ENCODE measurements at regions not wholly inside any gene's neighbourhood (a gene's known extent, or its start where the extent isn't known, plus 50 kb on each side); places are given as distances from the start of the nearest gene placed in this dataset.

DNA sequence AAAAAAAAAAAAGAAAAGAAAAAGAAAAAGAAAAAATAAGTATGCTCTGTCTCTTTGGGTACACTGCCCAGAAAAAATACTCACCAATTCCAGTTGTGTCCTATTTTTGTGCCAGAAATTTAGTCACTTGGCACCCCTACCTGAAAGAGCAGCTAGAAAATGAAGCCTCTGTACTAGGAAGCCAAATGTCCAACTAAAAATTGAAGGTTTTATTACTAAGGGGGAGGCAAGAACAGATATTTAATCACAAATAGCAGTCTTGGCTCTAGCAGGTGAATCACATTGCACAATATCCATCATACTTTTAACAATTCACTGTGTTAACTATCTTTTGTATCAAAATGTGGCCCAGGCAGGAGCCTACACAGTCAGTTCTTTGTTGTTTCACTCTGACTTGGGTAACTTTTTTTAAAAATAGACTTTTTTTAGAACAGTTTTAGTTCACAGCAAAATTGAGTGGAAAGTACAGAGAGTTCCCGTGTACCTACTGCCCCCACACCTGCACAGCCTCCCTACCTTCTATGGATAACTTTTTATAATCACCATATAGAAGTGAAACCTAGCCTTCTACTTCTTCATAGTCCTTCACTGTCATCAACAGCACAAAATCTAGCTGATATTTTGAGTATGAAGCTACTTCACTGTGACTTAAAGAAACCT is 87.1 kb upstream of the ATF7IP start:
- no peak for TF ChIP-seq POLR2A (IDR thresholded peaks at IDR 0.05; ENCODE audit: low read length)
- no peak for TF ChIP-seq GATA1 (IDR thresholded peaks at IDR 0.05; ENCODE audit: low read depth, low read length)
- DNase-seq, result no peak

DNA sequence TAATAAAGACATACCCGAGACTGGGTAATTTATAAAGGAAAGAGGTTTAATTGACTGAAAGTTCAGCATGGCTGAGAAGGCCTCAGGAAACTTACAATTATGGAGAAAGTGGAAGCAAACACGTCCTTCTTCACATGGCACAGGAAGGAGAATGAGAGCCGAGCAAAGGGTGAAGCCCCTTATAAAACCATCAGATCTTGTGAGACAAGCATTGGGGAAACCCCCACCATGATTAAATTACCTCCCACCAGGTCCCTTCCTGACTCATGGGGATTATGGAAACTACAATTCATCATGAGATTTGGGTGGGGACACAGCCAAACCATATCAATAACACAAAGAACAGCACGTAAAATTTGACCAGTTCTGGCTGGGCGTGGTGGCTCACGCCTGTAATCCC is 85.6 kb upstream of the ATF7IP start:
- DNase-seq, result no peak
- no peak for TF ChIP-seq POLR2A (IDR thresholded peaks at IDR 0.05; ENCODE audit: low read length)
- no peak for TF ChIP-seq GATA1 (IDR thresholded peaks at IDR 0.05; ENCODE audit: low read depth, low read length)

DNA sequence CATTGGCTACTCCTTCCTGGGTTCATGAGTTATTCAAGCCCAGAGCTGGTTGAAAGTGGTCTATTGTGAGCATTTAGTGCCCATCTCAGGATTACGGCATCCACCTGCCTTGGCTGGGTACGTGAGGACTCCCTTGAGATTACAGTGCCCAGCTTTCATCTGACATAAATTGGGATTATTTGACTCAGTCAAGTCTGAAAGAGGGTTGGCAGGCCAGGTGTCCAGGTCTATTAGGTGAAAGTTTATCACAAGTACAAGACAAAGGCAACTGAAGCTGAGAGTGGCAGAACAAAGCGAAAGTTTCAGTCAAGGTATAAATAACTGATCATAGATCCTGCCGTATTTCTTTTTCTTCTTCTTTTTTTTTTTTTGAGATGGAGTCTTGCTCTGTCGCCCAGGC is 84.6 kb upstream of the ATF7IP start:
- TF ChIP-seq GATA1 (IDR thresholded peaks at IDR 0.05; ENCODE audit: low read depth, low read length), result no peak
- no peak for TF ChIP-seq POLR2A (IDR thresholded peaks at IDR 0.05; ENCODE audit: low read length)
- DNase-seq, result no peak

DNA sequence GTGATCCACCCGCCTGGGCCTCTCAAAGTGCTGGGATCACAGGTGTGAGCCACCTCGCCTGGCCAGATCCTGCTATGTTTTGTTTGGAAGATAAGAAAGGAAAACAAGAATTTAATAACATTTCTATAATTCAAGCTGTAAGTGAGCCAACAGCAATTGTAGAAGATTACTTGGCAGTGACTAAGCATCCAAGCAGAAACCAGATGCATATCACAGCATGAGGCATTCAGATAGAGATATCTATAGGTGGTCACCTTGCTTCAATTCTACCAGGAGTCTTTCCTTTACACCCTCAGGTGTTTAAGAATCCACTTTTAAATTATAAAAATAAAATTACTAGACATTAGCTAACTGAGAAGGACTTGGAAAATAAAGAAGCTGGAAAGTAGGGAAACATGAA is 83.9 kb upstream of the ATF7IP start:
- TF ChIP-seq POLR2A (IDR thresholded peaks at IDR 0.05; ENCODE audit: low read length) (no peak), GATA1 (IDR thresholded peaks at IDR 0.05; ENCODE audit: low read depth, low read length) (no peak)
- no peak for DNase-seq

DNA sequence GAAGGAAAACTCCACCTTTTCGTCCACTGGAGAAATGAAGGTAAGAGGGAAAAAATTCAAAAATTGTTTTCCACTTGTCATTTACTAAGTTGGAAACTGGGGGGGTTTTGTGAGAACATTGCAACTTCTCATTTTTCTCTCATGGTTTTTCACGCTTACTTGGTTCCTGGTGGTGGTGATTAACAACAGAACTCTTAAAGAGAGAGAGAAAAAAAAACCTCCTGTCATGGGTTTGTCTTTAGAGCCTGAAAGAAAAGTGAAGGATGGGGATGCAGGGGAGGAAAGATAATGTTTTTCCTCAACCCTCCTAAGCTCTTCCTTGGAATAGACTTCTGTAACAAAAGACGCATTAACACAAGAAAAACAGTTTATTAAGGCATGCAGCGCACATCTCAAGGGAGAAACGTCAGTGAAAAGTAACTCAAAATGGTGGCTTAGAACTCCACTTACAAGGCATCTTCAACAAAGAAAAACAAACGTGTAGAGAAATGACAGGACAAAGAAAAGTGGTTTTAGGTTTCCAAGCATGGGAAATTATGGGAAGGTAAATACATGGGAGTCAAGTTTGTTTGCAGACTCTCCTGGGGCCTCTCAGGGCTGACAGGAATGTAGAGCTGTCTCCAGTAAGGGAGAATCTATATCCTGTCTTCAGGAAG is 81.9 kb upstream of the ATF7IP start:
- DNase-seq, result no peak

DNA sequence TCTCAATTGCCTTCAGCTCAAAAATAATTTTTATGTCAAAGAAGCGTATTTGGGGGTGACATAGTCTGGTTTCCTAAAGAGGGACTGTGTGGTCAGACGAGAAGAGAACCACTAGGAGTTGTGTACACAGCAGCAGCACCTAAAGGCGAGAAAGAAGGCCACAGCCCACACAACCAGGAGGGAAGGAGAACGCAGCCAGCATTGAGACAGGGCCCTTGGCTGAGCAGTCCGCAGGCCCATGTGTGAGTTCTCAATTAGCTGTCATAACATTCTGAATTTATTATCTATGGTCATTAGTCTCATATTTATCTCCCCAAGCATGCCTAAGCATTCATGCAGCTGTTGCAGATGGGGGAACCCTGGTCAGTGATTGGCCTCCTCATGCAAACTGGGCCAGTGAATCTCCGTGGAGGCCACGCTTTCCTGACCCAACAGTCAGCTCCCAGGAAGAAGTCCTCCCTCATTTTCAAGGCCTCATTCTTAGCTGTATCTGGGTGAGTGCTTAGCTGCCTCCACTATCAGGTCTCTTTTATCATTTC is 81.2 kb upstream of the ATF7IP start:
- DNase-seq, result no peak
- TF ChIP-seq POLR2A (IDR thresholded peaks at IDR 0.05; ENCODE audit: low read length) (no peak), GATA1 (IDR thresholded peaks at IDR 0.05; ENCODE audit: low read depth, low read length) (no peak)

More for the DNA sequence above, 81.9 kb upstream of the ATF7IP start:
- no peak for TF ChIP-seq POLR2A (IDR thresholded peaks at IDR 0.05; ENCODE audit: low read length)
- TF ChIP-seq GATA1 (IDR thresholded peaks at IDR 0.05; ENCODE audit: low read depth, low read length), result no peak

DNA sequence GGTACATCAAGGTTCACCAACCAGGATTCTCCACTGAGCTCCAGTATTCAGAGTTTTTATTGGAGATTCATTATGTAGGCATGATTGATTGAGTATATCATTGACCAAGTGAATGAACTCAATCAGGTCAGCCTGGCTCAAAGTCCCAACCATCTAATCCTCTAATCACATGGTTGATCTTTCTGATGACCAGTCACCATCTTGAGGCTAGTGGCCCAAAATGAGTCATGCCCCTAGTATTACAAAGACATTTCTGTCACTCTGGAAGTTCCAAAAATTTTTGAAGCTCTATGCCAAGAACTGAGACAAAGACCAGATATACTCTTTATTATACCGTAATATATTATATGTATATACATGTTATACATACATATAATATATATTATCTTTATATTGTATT is 75.9 kb upstream of the ATF7IP start:
- no peak for DNase-seq
- TF ChIP-seq GATA1 (IDR thresholded peaks at IDR 0.05; ENCODE audit: low read depth, low read length) (no peak), POLR2A (IDR thresholded peaks at IDR 0.05; ENCODE audit: low read length) (no peak)

DNA sequence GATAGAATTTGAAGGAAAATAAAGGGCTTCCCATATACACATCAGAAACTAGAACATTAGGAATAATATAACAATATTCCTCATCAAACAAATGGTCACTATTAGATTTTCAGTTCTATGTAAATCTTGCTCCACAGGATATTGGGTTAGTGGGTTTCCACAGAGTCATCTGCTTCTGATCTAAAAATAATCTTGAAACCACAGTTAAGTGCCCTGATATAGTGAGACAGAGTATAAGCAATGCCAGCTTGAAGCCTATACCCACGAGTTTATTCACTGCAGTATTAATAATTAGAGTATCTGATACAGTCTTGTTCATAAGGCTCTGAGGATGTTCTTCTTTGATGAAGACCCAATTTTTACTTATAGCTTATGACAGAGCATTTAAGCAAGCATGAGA is 74.5 kb upstream of the ATF7IP start:
- no peak for DNase-seq
- TF ChIP-seq GATA1 (IDR thresholded peaks at IDR 0.05; ENCODE audit: low read depth, low read length) (no peak), POLR2A (IDR thresholded peaks at IDR 0.05; ENCODE audit: low read length) (no peak)

DNA sequence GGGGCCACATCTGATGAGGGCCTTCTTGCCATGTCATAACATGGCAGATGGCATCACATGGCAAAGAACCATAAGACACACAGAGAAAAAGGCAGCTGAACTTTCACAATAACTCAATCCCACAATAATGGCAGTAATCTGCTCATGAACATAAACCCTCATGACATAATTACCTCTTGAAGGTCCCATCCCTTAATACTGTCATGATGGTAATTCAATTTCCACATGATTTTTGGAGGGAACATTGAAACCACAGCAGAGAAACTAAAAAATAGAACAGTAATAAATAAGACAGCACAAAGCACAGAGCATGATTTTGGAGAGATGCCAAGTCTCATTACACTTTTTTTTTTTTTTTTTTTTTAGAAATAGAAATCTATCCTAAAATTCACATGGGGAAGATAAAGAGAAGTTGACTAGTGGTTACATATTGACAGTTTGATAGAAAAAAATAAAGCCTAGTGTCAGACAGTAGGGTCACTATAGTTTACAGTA is 61.8 kb upstream of the ATF7IP start:
- DNase-seq, result peak in 1 of 2 experiments; percentile 11
- no peak for TF ChIP-seq GATA1 (IDR thresholded peaks at IDR 0.05; ENCODE audit: low read depth, low read length)
- no peak for TF ChIP-seq POLR2A (IDR thresholded peaks at IDR 0.05; ENCODE audit: low read length)

DNA sequence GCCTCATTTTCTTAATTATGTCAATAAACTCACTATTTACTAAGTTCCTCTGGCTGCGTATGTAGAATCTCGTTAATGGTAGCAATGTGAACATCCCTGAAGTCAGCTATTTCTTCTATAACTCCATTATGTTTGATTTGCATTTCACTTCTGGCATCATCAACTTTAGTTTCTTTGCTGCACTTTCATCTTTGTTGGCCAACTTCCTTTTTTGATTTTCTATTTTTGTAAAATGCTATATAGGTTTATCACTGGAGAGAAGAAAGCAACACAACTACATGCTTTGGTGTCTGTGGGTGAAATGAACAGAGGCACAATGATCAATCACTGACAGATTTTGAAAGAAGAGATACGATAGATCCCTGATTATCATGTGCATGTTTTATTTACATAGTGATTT is 58.5 kb upstream of the ATF7IP start:
- TF ChIP-seq POLR2A (IDR thresholded peaks at IDR 0.05; ENCODE audit: low read length), result no peak
- no peak for TF ChIP-seq GATA1 (IDR thresholded peaks at IDR 0.05; ENCODE audit: low read depth, low read length)
- no peak for DNase-seq

DNA sequence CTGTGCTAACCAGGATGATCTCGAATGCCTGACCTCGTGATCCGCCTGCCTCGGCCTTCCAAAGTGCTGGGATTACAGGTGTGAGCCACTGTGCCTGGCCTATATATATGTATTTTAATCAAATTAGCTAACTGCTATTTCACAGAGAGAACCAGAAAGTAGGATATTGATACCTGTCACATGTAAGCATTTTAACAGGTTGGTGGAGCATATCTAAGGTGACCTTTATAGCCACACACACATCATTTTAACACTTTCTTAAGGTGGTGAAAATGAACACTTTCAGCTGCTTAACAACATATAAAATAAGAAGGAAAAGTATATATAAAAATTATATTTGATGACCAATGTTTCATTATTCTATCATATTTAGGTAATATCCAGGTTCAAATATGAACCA is 57.0 kb upstream of the ATF7IP start:
- no peak for TF ChIP-seq POLR2A (IDR thresholded peaks at IDR 0.05; ENCODE audit: low read length)
- no peak for TF ChIP-seq GATA1 (IDR thresholded peaks at IDR 0.05; ENCODE audit: low read depth, low read length)
- no peak for DNase-seq

DNA sequence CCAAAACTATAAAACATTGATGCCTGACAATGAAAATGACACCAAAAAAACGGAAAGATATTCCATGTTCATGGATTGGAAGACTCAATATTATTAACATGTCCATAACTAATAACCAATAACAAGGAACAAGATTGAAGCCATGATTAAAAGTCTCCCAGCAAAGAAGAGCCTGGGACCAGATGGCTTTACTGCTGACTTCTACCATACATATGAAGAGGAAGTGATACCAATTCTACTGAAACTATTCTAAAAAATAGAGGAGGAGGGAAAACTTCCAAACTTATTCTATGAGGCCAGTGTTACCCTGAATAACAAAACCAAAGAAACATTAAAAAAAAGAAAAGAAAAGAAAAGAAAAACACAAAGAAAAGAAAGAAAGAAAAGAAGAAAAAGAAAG is 54.6 kb upstream of the ATF7IP start:
- no peak for DNase-seq
- no peak for TF ChIP-seq GATA1 (IDR thresholded peaks at IDR 0.05; ENCODE audit: low read depth, low read length)
- TF ChIP-seq POLR2A (IDR thresholded peaks at IDR 0.05; ENCODE audit: low read length), result no peak

DNA sequence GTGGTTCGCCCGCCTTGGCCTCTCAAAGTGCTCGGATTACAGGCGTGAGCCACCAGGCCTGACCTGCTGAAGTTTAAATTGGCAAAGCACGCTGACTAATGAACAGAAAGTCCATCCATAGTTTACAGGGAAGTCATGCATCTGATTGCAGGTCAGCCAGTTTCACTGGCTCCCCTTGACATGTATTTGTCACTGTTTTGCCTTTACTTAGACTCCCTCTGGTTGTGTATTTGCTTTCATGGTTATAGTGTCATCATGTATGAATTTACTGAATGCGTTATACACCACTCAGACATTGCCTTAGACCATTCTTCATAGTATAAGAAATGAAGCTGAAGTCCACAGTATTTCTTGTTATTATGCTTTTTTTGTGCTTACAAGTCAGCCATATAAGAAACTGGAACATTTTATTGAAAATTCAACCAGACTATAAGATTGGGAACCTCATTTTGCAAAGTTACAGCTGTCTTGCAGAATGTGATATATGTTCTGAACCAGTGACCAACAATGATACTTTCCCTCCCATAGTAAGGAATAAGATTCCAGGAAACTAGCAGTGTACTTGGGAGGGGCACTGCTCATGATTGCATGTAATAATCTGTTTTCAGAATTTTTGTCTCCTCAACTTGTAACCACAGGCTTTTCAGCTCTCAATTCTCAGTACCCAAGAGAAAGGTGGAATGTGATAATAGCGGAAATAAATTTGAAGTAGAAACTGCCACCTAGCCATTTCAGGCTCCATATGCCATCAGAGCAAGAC is 51.9 kb upstream of the ATF7IP start:
- TF ChIP-seq POLR2A (IDR thresholded peaks at IDR 0.05; ENCODE audit: low read length), result no peak
- no peak for TF ChIP-seq GATA1 (IDR thresholded peaks at IDR 0.05; ENCODE audit: low read depth, low read length)
- no peak for DNase-seq

DNA sequence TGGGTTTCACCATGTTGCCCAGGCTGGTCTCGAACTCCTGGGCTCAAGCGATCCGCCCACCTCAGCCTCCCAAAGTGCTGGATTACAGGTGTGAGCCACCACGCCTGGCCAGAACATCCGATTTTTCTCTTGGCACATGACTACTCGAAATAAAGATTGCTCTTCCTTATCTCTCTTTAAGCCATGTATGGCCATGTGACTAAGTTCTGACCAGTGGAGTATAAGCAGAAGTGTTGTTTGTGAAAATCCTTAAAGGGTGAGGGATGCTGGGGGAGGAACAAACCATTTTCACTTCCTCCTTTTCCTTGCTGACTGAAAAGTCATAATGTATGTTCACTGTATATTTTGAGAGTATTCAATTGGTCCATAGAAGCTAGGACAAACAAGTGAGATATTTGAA is 50.7 kb upstream of the ATF7IP start:
- DNase-seq, result no peak
- TF ChIP-seq POLR2A (IDR thresholded peaks at IDR 0.05; ENCODE audit: low read length) (no peak), GATA1 (IDR thresholded peaks at IDR 0.05; ENCODE audit: low read depth, low read length) (no peak)
